ENCODE measurements at regions not wholly inside any gene's neighbourhood (a gene's known extent, or its start where the extent isn't known, plus 50 kb on each side); places are given as distances from the start of the nearest gene placed in this dataset.

DNA sequence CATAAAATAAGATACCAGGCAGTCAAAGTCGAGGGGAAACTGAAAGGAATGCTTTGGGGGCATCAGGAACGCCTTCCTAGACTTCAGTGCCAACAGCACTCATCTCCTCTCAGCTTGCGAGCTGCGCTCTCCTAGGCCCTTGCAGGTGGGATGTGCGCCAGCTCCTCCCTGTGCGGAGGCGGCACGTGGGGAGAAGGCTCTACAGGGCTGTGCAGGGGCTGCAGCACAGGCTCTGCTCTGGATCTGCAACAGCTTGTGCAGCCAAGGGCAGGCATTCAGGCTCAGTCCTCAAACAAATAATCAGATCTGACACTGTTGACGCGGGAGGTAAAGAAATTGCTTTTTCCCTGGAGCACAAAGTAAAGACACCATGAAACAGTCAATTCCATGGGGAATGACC lies 144.8 kb downstream of the TTLL2 start:
- TF ChIP-seq CTCF (IDR thresholded peaks at IDR 0.05) (no peak), POLR2A (IDR thresholded peaks at IDR 0.05) (no peak)
